Calu3 (cell line): ENCODE measurements at regions not wholly inside any gene's neighbourhood (a gene's known extent, or its start where the extent isn't known, plus 50 kb on each side); places are given as distances from the start of the nearest gene placed in this dataset.
"Not testable (repeated sequence)": the region's sequence is repeated elsewhere in the genome, so short reads cannot be mapped to it uniquely, and the experiment has no call there.

ENCODE experiments used
- BruUV-seq: library from RNA; stranded (reverse); fragments of 400-500 nt; replicated peaks from 2 replicates; lab custom pipeline; 2021; lab: Mats Ljungman, UMichigan
- CTCF ChIA-PET: fragments of 300-600 bp; sonication (Branson Sonifier 250); formaldehyde crosslinking; loops from one replicate; lab custom pipeline; 2022; ENCODE audit warnings: antibody characterized with exemption; lab: Charles Lee
- DNase-seq: peaks from one replicate; pipeline ENCODE4 v3.0.0; 2022
- H3K27ac Mint-ChIP-seq: one replicate; pipeline ENCODE4 v1.8.0; 2022; ENCODE audit warnings: mixed read lengths; ENCODE audit not compliant: unreplicated experiment
- H3K27me3 Mint-ChIP-seq: one replicate; pipeline ENCODE4 v1.8.0; 2022; ENCODE audit warnings: mixed read lengths; ENCODE audit not compliant: unreplicated experiment
- H3K36me3 Mint-ChIP-seq: one replicate; pipeline ENCODE4 v1.8.0; 2022; ENCODE audit warnings: mild to moderate bottlenecking, moderate library complexity, mixed read lengths; ENCODE audit not compliant: insufficient read depth, unreplicated experiment
- H3K4me1 Mint-ChIP-seq: one replicate; pipeline ENCODE4 v1.8.0; 2022; ENCODE audit warnings: mild to moderate bottlenecking, low read depth, mixed read lengths; ENCODE audit not compliant: unreplicated experiment
- H3K4me3 Mint-ChIP-seq: one replicate; pipeline ENCODE4 v1.8.0; 2022; ENCODE audit warnings: mild to moderate bottlenecking, low read depth, moderate library complexity, mixed read lengths; ENCODE audit not compliant: unreplicated experiment
- H3K9me3 Mint-ChIP-seq: one replicate; pipeline ENCODE4 v1.8.0; 2022; ENCODE audit warnings: low read depth, mixed read lengths; ENCODE audit not compliant: unreplicated experiment
- intact Hi-C: fragments of 100-400 bp; cut with micrococcal nuclease; formaldehyde crosslinking; loops from one replicate; pipeline ENCODE4 v1.10.0; 2022; ENCODE audit not compliant: unreplicated experiment
- TF ChIP-seq, protein P1 (sequence below): fragments of 200-600 bp; IDR thresholded peaks from one replicate; pipeline ENCODE4 v1.8.0; 2022; ENCODE audit warnings: antibody characterized with exemption; ENCODE audit not compliant: unreplicated experiment

DNA sequence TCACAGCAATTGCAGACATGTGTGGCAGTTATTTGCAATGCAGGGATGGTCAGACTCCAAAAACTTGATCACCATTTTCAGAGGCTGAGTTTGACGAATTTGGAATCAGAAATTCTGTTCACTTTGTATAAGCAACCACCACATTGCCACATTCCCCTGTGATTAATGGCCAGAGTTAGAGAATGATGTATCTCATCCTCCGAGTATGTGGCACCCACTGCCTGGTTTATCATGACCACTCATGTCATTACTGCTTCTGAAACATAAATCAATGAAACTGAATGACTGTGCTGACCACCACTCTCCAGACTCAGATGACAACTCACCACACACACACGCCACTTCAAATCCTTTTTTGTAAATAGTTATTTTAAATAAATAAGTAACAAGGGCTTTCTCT lies 66.6 kb upstream of the CACHD1 start:
- TF ChIP-seq, protein P1, sequence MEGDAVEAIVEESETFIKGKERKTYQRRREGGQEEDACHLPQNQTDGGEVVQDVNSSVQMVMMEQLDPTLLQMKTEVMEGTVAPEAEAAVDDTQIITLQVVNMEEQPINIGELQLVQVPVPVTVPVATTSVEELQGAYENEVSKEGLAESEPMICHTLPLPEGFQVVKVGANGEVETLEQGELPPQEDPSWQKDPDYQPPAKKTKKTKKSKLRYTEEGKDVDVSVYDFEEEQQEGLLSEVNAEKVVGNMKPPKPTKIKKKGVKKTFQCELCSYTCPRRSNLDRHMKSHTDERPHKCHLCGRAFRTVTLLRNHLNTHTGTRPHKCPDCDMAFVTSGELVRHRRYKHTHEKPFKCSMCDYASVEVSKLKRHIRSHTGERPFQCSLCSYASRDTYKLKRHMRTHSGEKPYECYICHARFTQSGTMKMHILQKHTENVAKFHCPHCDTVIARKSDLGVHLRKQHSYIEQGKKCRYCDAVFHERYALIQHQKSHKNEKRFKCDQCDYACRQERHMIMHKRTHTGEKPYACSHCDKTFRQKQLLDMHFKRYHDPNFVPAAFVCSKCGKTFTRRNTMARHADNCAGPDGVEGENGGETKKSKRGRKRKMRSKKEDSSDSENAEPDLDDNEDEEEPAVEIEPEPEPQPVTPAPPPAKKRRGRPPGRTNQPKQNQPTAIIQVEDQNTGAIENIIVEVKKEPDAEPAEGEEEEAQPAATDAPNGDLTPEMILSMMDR: no peak
- H3K27me3 Mint-ChIP-seq: peaks cover 72% of the 10 kb centered on the region
- H3K27ac Mint-ChIP-seq: no peak overlapping the region
- intact Hi-C loops: loop anchor here (5.0 kb wide), 1 partner anchor 136 kb away; no protein-coding TSS in a partner anchor
- no peaks in the 10 kb centered on the region for H3K9me3 Mint-ChIP-seq
- no peak for DNase-seq
- CTCF ChIA-PET: no interaction called here
- no peaks in the 10 kb centered on the region for H3K4me1 Mint-ChIP-seq
- H3K4me3 Mint-ChIP-seq: no peak overlapping the region
- no peaks in the 10 kb centered on the region for H3K36me3 Mint-ChIP-seq
- no TSS peak for BruUV-seq

DNA sequence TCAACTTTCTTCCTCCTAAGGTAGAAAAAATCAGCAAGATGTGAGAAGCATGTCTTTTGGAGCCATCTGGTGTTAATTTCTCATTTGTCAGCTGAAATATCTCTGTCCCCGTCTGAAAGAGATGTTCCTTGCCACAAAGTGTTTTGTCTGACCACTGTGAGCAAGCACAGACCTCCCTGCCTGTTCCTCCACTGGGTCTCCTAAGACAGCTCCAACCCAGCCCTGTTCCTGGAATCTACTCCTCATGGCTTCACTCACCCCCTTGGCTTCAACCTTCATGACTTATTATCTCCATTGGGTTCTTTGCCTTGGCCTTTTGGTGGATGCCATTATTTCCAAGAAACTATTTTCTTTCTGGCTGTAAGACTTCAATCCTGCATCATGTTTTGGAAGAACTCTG lies 65.7 kb upstream of the CACHD1 start:
- TF ChIP-seq, protein P1: no peak
- intact Hi-C loops: loop anchor here (5.0 kb wide), 1 partner anchor 137 kb away; no protein-coding TSS in a partner anchor
- H3K27ac Mint-ChIP-seq: no peak overlapping the region
- peaks cover 71% of the 10 kb centered on the region for H3K27me3 Mint-ChIP-seq
- no peak for DNase-seq
- H3K4me3 Mint-ChIP-seq: no peak overlapping the region
- CTCF ChIA-PET: no interaction called here
- H3K4me1 Mint-ChIP-seq: no peaks in the 10 kb centered on the region
- H3K9me3 Mint-ChIP-seq: no peaks in the 10 kb centered on the region
- no peaks in the 10 kb centered on the region for H3K36me3 Mint-ChIP-seq
- no TSS peak for BruUV-seq

DNA sequence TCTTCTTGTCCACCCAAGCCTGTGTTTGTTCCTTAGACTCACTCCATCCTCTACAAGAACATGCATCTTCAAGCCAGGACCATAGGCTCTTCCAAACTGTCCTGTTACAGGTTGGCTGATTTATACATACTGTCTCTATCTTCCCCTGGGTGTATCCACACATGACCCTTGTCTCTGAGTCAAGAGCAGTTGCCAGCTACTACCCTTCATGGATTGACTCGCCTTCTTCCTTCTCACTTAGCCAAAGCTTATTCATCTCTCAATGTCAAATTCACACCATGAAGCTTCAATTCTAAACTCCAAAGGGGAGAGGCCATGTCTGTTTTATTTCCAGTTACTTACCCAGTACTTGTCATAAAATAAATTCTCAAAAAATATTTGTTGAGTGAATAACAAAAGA lies 64.1 kb upstream of the CACHD1 start:
- CTCF ChIA-PET: interaction anchor here (0.8 kb wide), 1 partner anchor 97 kb away, joined by 3 read pairs; no protein-coding TSS in a partner anchor
- BruUV-seq: no TSS peak
- DNase-seq: no peak
- TF ChIP-seq, protein P1: no peak
- Mint-ChIP-seq H3K4me1 (no peaks in the 10 kb centered on the region), H3K4me3 (no peak overlapping the region), H3K27me3 (peaks cover 55% of the 10 kb centered on the region), H3K27ac (no peak overlapping the region), H3K9me3 (no peaks in the 10 kb centered on the region), H3K36me3 (no peaks in the 10 kb centered on the region)
- intact Hi-C loops: no loop called here

DNA sequence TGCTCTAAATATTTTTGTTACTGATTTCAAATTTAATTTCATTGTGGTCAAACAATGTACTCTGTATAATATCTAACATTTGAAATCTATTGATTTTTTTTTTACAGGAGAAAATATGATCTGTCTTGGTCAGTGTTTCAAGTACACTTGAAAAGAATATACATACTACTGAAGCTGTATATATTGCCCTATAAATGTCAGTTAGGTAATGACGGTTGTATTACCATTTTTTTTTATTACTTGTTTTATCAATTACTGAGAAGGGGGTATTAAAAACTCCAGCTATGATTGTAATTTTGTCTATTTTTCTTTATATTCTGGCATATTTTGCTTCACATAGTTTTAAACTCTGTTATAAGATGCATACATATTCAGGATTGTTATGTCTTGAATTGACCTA lies 59.7 kb upstream of the CACHD1 start:
- no peak for DNase-seq
- Mint-ChIP-seq H3K27me3 (peaks cover 20% of the 10 kb centered on the region), H3K4me3 (no peak overlapping the region), H3K27ac (no peak overlapping the region), H3K4me1 (no peaks in the 10 kb centered on the region), H3K36me3 (no peaks in the 10 kb centered on the region), H3K9me3 (no peaks in the 10 kb centered on the region)
- CTCF ChIA-PET: interaction anchor here (0.6 kb wide), 1 partner anchor 66 kb away, joined by 6 read pairs; no protein-coding TSS in a partner anchor
- intact Hi-C loops: no loop called here
- no TSS peak for BruUV-seq
- TF ChIP-seq, protein P1: no peak

DNA sequence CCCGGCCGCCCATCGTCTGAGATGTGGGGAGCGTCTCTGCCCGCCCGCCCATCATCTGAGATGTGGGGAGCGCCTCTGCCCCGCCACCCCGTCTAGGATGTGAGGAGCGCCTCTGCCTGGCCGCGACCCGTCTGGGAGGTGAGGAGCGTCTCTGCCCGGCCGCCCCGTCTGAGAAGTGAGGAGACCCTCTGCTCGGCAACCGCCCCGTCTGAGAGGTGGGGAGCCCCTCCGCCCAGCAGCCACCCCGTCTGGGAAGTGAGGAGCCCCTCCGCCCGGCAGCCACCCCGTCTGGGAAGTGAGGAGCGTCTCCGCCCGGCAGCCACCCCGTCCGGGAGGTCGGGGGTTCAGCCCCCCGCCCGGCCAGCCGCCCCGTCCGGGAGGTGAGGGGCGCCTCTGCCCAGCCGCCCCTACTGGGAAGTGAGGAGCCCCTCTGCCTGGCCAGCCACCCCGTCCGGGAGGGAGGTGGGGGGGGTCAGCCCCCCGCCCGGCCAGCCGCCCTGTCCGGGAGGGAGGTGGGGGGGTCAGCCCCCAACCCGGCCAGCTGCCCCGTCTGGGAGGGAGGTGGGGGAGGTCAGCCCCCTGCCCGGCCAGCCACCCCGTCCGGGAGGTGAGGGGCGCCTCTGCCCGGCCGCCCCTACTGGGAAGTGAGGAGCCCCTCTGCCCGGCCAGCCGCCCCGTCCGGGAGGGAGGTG lies 54.9 kb upstream of the CACHD1 start:
- H3K27me3 Mint-ChIP-seq, H3K4me1 Mint-ChIP-seq, H3K4me3 Mint-ChIP-seq, H3K27ac Mint-ChIP-seq, BruUV-seq, CTCF ChIA-PET, DNase-seq, H3K9me3 Mint-ChIP-seq, H3K36me3 Mint-ChIP-seq, intact Hi-C loops: not testable (repeated sequence)
